DMS53 treated with DMSO at 0.1 percent for 48 hours (cell line): ENCODE measurements at regions not wholly inside any gene's neighbourhood (a gene's known extent, or its start where the extent isn't known, plus 50 kb on each side); places are given as distances from the start of the nearest gene placed in this dataset.
"Not testable (repeated sequence)": the region's sequence is repeated elsewhere in the genome, so short reads cannot be mapped to it uniquely, and the experiment has no call there.

Experiments
- DNase-seq: peaks from one replicate; lab custom pipeline; 2025; ENCODE audit not compliant: unreplicated experiment; lab: John Stamatoyannopoulos, UW

- no peak for DNase-seq
Observed at GRCh38 chr2:16195681-16196070, 255.3 kb downstream of the MYCN start.

GRCh38 chr2:16194931-16195680, 254.8 kb downstream of the MYCN start:
- DNase-seq = no peak

- no peak for DNase-seq
Observed at GRCh38 chr2:16194530-16194929, 254.2 kb downstream of the MYCN start.

GRCh38 chr2:16194096-16194390, 253.7 kb downstream of the MYCN start:
- no peak for DNase-seq

GRCh38 chr2:16192416-16193216, 252.3 kb downstream of the MYCN start:
- no peak for DNase-seq

- DNase-seq = no peak
Observed at GRCh38 chr2:16191431-16192200, 251.3 kb downstream of the MYCN start.

- DNase-seq = no peak
Observed at GRCh38 chr2:16190446-16191270, 250.3 kb downstream of the MYCN start.

- DNase-seq = no peak
Observed at GRCh38 chr2:16189836-16190160, 249.4 kb downstream of the MYCN start.

- no peak for DNase-seq
Observed at GRCh38 chr2:16189029-16189835, 248.9 kb downstream of the MYCN start.

GRCh38 chr2:16188261-16188890, 248.0 kb downstream of the MYCN start:
- no peak for DNase-seq

- no peak for DNase-seq
Observed at GRCh38 chr2:16187482-16187817, 247.1 kb downstream of the MYCN start.

GRCh38 chr2:16186661-16187481, 246.5 kb downstream of the MYCN start:
- DNase-seq = no peak

- DNase-seq = no peak
Observed at GRCh38 chr2:16185801-16186272, 245.5 kb downstream of the MYCN start.

GRCh38 chr2:16184945-16185660, 244.8 kb downstream of the MYCN start:
- no peak for DNase-seq

- DNase-seq = no peak
Observed at GRCh38 chr2:16184341-16184890, 244.1 kb downstream of the MYCN start.

- DNase-seq = no peak
Observed at GRCh38 chr2:16183345-16183744, 243.0 kb downstream of the MYCN start.

GRCh38 chr2:16182841-16183240, 242.5 kb downstream of the MYCN start:
- no peak for DNase-seq

- DNase-seq = not testable (repeated sequence)
Observed at GRCh38 chr2:16182311-16182815, 242.0 kb downstream of the MYCN start.
